ENCODE measurements at regions not wholly inside any gene's neighbourhood (a gene's known extent, or its start where the extent isn't known, plus 50 kb on each side); places are given as distances from the start of the nearest gene placed in this dataset.
"Not testable (repeated sequence)": the region's sequence is repeated elsewhere in the genome, so short reads cannot be mapped to it uniquely, and the experiment has no call there.

DNA sequence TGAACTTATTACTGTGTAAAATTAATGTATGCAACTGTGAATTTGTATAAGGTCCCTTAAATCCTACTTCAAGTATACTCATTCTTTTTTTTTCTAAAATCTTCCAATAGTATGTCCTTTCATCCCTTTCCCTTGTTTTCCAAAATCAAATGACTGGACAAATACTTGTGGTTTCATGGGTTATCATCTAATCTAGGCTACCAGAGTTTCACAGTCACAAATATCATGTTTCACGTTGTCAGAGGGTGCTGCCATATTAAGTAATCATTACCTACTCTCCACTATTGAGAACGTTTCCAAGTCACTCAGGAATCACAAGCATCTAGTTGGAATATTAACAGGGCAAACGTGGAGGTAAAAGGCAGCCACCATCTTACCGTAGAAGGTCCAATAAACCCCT, 1235.0 kb upstream of the TENM3 start:
- H3K4me1 ChIP-seq (ENCODE audit: low read length): no peaks in the 10 kb centered on the region
- H3K9me3 ChIP-seq (ENCODE audit: low read length): no peaks in the 10 kb centered on the region
- H2AFZ ChIP-seq (ENCODE audit: low read length): no peak overlapping the region
- H3K27ac ChIP-seq (ENCODE audit: low read length): no peak overlapping the region
- no peak overlapping the region for H3K4me3 ChIP-seq (ENCODE audit: low read length)
- DNase-seq: no peak
- H3K9ac ChIP-seq (ENCODE audit: low read length): no peak overlapping the region
- H3K4me2 ChIP-seq (ENCODE audit: low read depth, low read length, poor library complexity, severe bottlenecking): no peak overlapping the region
- H3K9me2 ChIP-seq (replicated peaks; ENCODE audit: insufficient read depth, low read length): no peaks in the 10 kb centered on the region
- H4K20me1 ChIP-seq (ENCODE audit: insufficient read depth, low read depth, low read length): no peaks in the 10 kb centered on the region
- H3K27me3 ChIP-seq (ENCODE audit: low read length): no peaks in the 10 kb centered on the region
- H3K79me2 ChIP-seq (ENCODE audit: low read length): no peaks in the 10 kb centered on the region
- H3K36me3 ChIP-seq (ENCODE audit: insufficient read depth, low read length): no peaks in the 10 kb centered on the region

DNA sequence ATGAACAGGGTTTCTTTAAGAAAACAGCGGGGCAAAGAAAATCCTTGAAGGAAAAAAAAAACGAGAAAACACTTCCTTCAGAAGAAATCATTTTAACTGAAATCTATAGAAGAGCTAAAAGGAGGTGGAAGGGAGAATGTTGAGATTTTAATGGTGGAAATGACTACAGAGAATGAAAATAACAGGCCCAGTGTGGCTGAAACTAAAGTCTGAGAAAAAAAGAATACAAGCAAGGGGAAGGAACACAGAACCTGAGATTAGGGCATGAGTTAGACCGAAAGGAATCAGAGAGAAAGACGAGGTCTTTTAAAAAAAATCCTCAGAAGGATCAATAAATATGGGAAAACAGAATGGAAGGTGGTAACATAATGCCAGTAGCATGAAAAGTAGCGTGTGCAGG, 1230.0 kb upstream of the TENM3 start:
- H3K36me3 ChIP-seq (ENCODE audit: insufficient read depth, low read length): no peaks in the 10 kb centered on the region
- no peak overlapping the region for H3K9ac ChIP-seq (ENCODE audit: low read length)
- H2AFZ ChIP-seq (ENCODE audit: low read length): no peak overlapping the region
- H4K20me1 ChIP-seq (ENCODE audit: insufficient read depth, low read depth, low read length): no peaks in the 10 kb centered on the region
- DNase-seq: no peak
- no peak overlapping the region for H3K4me3 ChIP-seq (ENCODE audit: low read length)
- H3K79me2 ChIP-seq (ENCODE audit: low read length): no peaks in the 10 kb centered on the region
- H3K4me1 ChIP-seq (ENCODE audit: low read length): no peaks in the 10 kb centered on the region
- H3K9me3 ChIP-seq (ENCODE audit: low read length): no peaks in the 10 kb centered on the region
- H3K27ac ChIP-seq (ENCODE audit: low read length): no peak overlapping the region
- no peaks in the 10 kb centered on the region for H3K27me3 ChIP-seq (ENCODE audit: low read length)
- H3K4me2 ChIP-seq (ENCODE audit: low read depth, low read length, poor library complexity, severe bottlenecking): no peak overlapping the region
- no peaks in the 10 kb centered on the region for H3K9me2 ChIP-seq (replicated peaks; ENCODE audit: insufficient read depth, low read length)

DNA sequence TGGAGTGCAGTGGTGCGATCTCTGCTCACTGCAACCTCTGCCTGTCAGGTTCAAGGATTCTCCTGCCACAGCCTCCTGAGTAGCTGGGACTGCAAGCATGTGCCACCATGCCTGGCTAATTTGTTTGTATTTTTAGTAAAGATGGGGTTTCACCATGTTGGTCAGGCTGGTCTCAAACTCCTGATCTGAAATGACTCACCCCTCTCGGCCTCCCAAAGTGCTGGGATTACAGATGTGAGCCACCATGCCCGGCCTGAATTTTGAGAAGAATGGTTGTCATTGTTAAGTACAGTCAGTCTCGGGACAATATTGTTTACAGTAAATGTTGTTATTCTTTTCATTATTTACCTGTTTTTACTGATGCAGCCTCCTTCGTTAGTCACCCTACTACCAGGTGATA, 1226.2 kb upstream of the TENM3 start:
- Histone ChIP-seq H3K4me1 (ENCODE audit: low read length) (no peaks in the 10 kb centered on the region), H3K4me3 (ENCODE audit: low read length) (no peak overlapping the region), H3K27ac (ENCODE audit: low read length) (no peak overlapping the region), H3K79me2 (ENCODE audit: low read length) (no peaks in the 10 kb centered on the region), H3K27me3 (ENCODE audit: low read length) (no peaks in the 10 kb centered on the region), H2AFZ (ENCODE audit: low read length) (no peak overlapping the region), H3K9me2 (replicated peaks; ENCODE audit: insufficient read depth, low read length) (no peaks in the 10 kb centered on the region), H3K4me2 (ENCODE audit: low read depth, low read length, poor library complexity, severe bottlenecking) (no peak overlapping the region), H4K20me1 (ENCODE audit: insufficient read depth, low read depth, low read length) (no peaks in the 10 kb centered on the region), H3K9me3 (ENCODE audit: low read length) (no peaks in the 10 kb centered on the region), H3K9ac (ENCODE audit: low read length) (no peak overlapping the region), H3K36me3 (ENCODE audit: insufficient read depth, low read length) (no peaks in the 10 kb centered on the region)
- no peak for DNase-seq

DNA sequence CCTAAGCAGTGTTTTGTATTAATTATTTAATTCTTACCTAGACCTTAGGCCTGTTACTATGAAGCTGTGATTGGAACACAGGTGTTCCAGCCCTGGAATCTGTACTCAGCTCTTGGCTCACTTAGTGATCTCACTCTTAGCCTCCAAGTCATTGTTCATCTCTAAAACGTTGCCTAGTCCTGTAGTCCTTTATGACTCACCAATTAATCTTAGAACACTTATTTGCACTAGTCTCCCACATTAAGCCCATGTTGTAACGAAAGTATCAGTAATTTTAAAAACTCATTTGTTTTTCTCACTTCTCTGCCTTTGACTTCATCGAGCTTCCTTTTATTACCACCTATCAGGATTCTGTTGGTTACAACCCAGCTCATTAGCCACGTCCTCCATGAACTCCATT, 1224.7 kb upstream of the TENM3 start:
- DNase-seq: no peak
- Histone ChIP-seq H3K79me2 (ENCODE audit: low read length) (no peaks in the 10 kb centered on the region), H2AFZ (ENCODE audit: low read length) (no peak overlapping the region), H3K36me3 (ENCODE audit: insufficient read depth, low read length) (no peaks in the 10 kb centered on the region), H3K27ac (ENCODE audit: low read length) (no peak overlapping the region), H3K27me3 (ENCODE audit: low read length) (no peaks in the 10 kb centered on the region), H3K4me2 (ENCODE audit: low read depth, low read length, poor library complexity, severe bottlenecking) (no peak overlapping the region), H3K4me1 (ENCODE audit: low read length) (no peaks in the 10 kb centered on the region), H3K4me3 (ENCODE audit: low read length) (no peak overlapping the region), H4K20me1 (ENCODE audit: insufficient read depth, low read depth, low read length) (no peaks in the 10 kb centered on the region), H3K9me3 (ENCODE audit: low read length) (no peaks in the 10 kb centered on the region), H3K9me2 (replicated peaks; ENCODE audit: insufficient read depth, low read length) (no peaks in the 10 kb centered on the region), H3K9ac (ENCODE audit: low read length) (no peak overlapping the region)

DNA sequence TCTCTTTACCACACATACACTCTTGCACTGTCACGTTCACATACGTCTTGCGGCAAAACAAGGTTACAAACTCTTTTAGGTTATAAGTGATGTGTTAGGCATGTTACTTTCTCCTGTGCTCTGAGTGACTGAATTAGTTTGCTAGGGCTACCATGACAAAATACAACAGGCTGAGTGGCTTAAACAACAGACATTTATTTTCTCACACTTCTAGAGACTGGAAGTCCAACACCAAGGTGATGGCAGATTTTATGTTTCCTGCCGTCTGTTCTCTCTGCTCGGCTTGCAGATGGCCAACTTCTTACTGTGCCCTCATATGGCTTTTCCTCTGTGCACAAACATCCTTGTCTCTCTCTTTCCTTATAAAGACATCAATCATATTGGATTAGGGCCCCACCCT, 1224.3 kb upstream of the TENM3 start:
- Histone ChIP-seq H3K4me2 (ENCODE audit: low read depth, low read length, poor library complexity, severe bottlenecking) (no peak overlapping the region), H3K4me3 (ENCODE audit: low read length) (no peak overlapping the region), H3K36me3 (ENCODE audit: insufficient read depth, low read length) (no peaks in the 10 kb centered on the region), H3K27me3 (ENCODE audit: low read length) (no peaks in the 10 kb centered on the region), H3K9ac (ENCODE audit: low read length) (no peak overlapping the region), H4K20me1 (ENCODE audit: insufficient read depth, low read depth, low read length) (no peaks in the 10 kb centered on the region), H3K79me2 (ENCODE audit: low read length) (no peaks in the 10 kb centered on the region), H3K9me2 (replicated peaks; ENCODE audit: insufficient read depth, low read length) (no peaks in the 10 kb centered on the region), H3K27ac (ENCODE audit: low read length) (no peak overlapping the region), H2AFZ (ENCODE audit: low read length) (no peak overlapping the region), H3K4me1 (ENCODE audit: low read length) (no peaks in the 10 kb centered on the region), H3K9me3 (ENCODE audit: low read length) (no peaks in the 10 kb centered on the region)
- no peak for DNase-seq

DNA sequence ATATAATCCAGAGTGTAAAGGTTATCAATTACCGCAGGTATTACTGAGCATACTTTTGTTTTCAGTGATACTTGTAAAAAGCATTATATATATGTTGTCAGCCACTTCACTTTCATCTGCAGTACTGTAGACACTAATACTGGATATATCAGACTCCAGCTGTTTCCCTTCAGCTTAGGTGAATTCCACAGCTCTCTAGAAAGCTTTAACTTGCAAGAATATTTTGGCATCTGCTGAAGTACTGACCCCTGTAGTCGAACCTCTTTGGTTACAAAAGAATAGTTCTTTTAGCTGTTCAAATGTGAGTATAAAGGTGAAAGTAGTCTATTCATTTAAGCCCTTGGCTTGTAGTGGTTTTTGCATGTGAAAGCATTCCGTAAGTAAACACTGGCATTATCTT, 1222.7 kb upstream of the TENM3 start:
- no peaks in the 10 kb centered on the region for H3K36me3 ChIP-seq (ENCODE audit: insufficient read depth, low read length)

DNA sequence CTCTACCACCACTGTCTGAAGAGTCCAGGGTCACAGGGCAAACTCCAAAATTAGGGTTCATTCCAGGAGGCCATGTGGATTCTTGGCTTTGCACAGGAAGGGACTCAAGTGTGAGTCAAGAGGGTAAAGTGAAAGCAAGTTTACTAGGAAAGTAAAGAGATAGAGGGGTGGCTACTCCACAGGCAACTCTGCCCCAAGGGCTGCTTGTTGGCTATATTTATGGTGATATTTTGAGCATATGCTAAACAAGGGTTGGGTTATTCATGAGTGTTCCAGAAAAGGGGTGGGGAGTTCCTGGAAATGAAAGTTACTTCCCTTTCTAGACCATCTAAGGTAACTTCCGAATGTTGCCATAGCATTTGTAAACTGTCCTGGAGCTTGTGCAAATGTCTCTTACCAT, 1222.0 kb upstream of the TENM3 start:
- no peaks in the 10 kb centered on the region for H3K36me3 ChIP-seq (ENCODE audit: insufficient read depth, low read length)
- H2AFZ ChIP-seq (ENCODE audit: low read length): no peak overlapping the region
- H3K4me2 ChIP-seq (ENCODE audit: low read depth, low read length, poor library complexity, severe bottlenecking): no peak overlapping the region
- no peak overlapping the region for H3K4me3 ChIP-seq (ENCODE audit: low read length)
- H3K79me2 ChIP-seq (ENCODE audit: low read length): no peaks in the 10 kb centered on the region
- no peak overlapping the region for H3K9ac ChIP-seq (ENCODE audit: low read length)
- H3K9me3 ChIP-seq (ENCODE audit: low read length): no peaks in the 10 kb centered on the region
- DNase-seq: no peak
- no peak overlapping the region for H3K27ac ChIP-seq (ENCODE audit: low read length)
- H3K4me1 ChIP-seq (ENCODE audit: low read length): no peaks in the 10 kb centered on the region
- H3K9me2 ChIP-seq (replicated peaks; ENCODE audit: insufficient read depth, low read length): no peaks in the 10 kb centered on the region
- no peaks in the 10 kb centered on the region for H3K27me3 ChIP-seq (ENCODE audit: low read length)
- H4K20me1 ChIP-seq (ENCODE audit: insufficient read depth, low read depth, low read length): no peaks in the 10 kb centered on the region

More for the DNA sequence above, 1222.7 kb upstream of the TENM3 start:
- H3K4me3 ChIP-seq (ENCODE audit: low read length): no peak overlapping the region
- no peak overlapping the region for H2AFZ ChIP-seq (ENCODE audit: low read length)
- H3K79me2 ChIP-seq (ENCODE audit: low read length): no peaks in the 10 kb centered on the region
- no peaks in the 10 kb centered on the region for H3K27me3 ChIP-seq (ENCODE audit: low read length)
- no peak for DNase-seq
- no peaks in the 10 kb centered on the region for H3K9me3 ChIP-seq (ENCODE audit: low read length)
- no peaks in the 10 kb centered on the region for H3K4me1 ChIP-seq (ENCODE audit: low read length)
- no peaks in the 10 kb centered on the region for H3K9me2 ChIP-seq (replicated peaks; ENCODE audit: insufficient read depth, low read length)
- H3K27ac ChIP-seq (ENCODE audit: low read length): no peak overlapping the region
- H4K20me1 ChIP-seq (ENCODE audit: insufficient read depth, low read depth, low read length): no peaks in the 10 kb centered on the region
- H3K4me2 ChIP-seq (ENCODE audit: low read depth, low read length, poor library complexity, severe bottlenecking): no peak overlapping the region
- H3K9ac ChIP-seq (ENCODE audit: low read length): no peak overlapping the region

DNA sequence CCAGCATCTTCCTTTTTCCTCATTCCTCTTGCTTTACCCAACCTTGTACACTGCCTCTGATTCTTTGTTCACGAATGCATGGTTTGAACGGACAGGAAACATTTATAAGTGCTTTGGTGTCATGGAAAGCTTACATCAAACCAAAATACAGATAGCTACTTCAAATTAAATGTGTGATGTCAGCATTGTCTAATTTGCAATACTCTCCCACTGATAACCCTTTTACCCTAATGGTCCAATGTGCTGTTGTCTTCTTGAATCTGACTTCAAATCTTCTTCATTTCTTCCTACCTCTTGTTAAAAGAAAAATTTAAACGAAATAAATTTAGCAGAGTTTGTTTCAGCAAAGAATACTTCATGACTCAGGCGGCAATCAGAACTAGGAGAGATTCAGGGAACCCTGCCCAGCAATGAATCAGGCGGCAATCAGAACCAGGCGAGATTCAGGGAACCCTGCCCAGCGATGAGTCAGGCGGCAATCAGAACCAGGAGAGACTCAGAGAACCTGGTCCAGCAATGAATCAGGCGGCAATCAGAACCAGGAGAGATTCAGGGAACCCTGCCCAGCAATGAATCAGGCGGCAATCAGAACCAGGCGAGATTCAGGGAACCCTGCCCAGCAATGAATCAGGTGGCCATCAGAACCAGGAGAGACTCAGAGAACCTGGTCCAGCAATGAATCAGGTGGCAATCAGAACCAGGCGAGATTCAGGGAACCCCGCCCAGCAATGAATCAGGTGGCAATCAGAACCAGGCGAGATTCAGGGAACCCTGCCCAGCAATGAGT, 1212.9 kb upstream of the TENM3 start:
- H3K9ac ChIP-seq (ENCODE audit: low read length); H4K20me1 ChIP-seq (ENCODE audit: insufficient read depth, low read depth, low read length); H3K4me3 ChIP-seq (ENCODE audit: low read length); H3K27me3 ChIP-seq (ENCODE audit: low read length); H3K27ac ChIP-seq (ENCODE audit: low read length); H3K79me2 ChIP-seq (ENCODE audit: low read length); H3K9me2 ChIP-seq (replicated peaks; ENCODE audit: insufficient read depth, low read length); H3K4me1 ChIP-seq (ENCODE audit: low read length); H3K4me2 ChIP-seq (ENCODE audit: low read depth, low read length, poor library complexity, severe bottlenecking); H3K9me3 ChIP-seq (ENCODE audit: low read length); H2AFZ ChIP-seq (ENCODE audit: low read length); DNase-seq; H3K36me3 ChIP-seq (ENCODE audit: insufficient read depth, low read length): not testable (repeated sequence)
